SK-N-SH (cell line): ENCODE measurements at regions not wholly inside any gene's neighbourhood (a gene's known extent, or its start where the extent isn't known, plus 50 kb on each side); places are given as distances from the start of the nearest gene placed in this dataset.

Experiments used
- CTCF ChIA-PET: fragments of 300-600, 350-600 bp; formaldehyde crosslinking; extraction: SDS; loops from one replicate; lab custom pipeline; 2021; lab: Yijun Ruan, JAX
- POLR2A ChIA-PET: fragments of 350-600 bp; sonication (Branson Sonifier 250); formaldehyde crosslinking; extraction: SDS; loops from one replicate; lab custom pipeline; 2020; ENCODE audit warnings: antibody characterized with exemption, inconsistent platforms; lab: Yijun Ruan, JAX
- DNase-seq: peaks from one replicate; pipeline ENCODE4 v3.0.0; 2012
- H2AFZ ChIP-seq: fragments of 200-600 bp; sonication (generic); 2 replicates; pipeline ENCODE4 v1.8.1; 2016; ENCODE audit warnings: antibody characterized with exemption, mild to moderate bottlenecking, low read depth
- H3F3A ChIP-seq: fragments of 200-600 bp; sonication (generic); replicated peaks from 2 replicates; pipeline ENCODE3; 2016; ENCODE audit warnings: antibody characterized with exemption, mild to moderate bottlenecking; ENCODE audit not compliant: insufficient read depth
- H3K27ac ChIP-seq, 2 experiments: fragments of 200-500 bp in 1 of 2; fragments of 200-600 bp in 1 of 2; sonication (Bioruptor generic) in 1 of 2; sonication (generic), shearing (Covaris generic) in 1 of 2; 2 replicates each; pipeline versions ENCODE4 v1.5.1 to v1.6.1; 2014 to 2016; ENCODE audit warnings: low read depth in 2 of 2, inconsistent platforms in 1 of 2, low read length in 1 of 2, mild to moderate bottlenecking in 1 of 2, mixed read lengths in 1 of 2
- H3K27me3 ChIP-seq: fragments of 200-600 bp; sonication (generic), shearing (Covaris generic); 2 replicates; pipeline ENCODE4 v1.6.1; 2016; ENCODE audit warnings: mixed run types; ENCODE audit not compliant: insufficient read depth
- H3K36me3 ChIP-seq, 2 experiments: fragments of 200-500 bp in 1 of 2; fragments of 200-600 bp in 1 of 2; sonication (Bioruptor generic) in 1 of 2; sonication (generic) in 1 of 2; replicated peaks in 1 of 2; 2 replicates each; pipeline versions ENCODE3 to v1.5.1; 2014 to 2016; ENCODE audit warnings: low read length in 1 of 2, mild to moderate bottlenecking in 1 of 2; ENCODE audit not compliant: insufficient read depth in 2 of 2, control insufficient read depth in 1 of 2
- H3K4me1 ChIP-seq, 2 experiments: fragments of 200-500 bp in 1 of 2; fragments of 200-600 bp in 1 of 2; sonication (Bioruptor generic) in 1 of 2; sonication (generic), shearing (Covaris generic) in 1 of 2; 2 replicates each; pipeline versions ENCODE4 v1.5.1 to v1.6.1; 2014 to 2016; ENCODE audit warnings: low read depth in 1 of 2, low read length in 1 of 2, mixed run types in 1 of 2; ENCODE audit not compliant: insufficient read depth in 2 of 2, control insufficient read depth in 1 of 2
- H3K4me2 ChIP-seq: fragments of 200-600 bp; sonication (generic), shearing (Covaris generic); 2 replicates; pipeline ENCODE4 v1.6.1; 2017; ENCODE audit warnings: mixed run types
- H3K4me3 ChIP-seq, 2 experiments: fragments of 200-500 bp in 1 of 2; fragments of 200-600 bp in 1 of 2; sonication (Bioruptor generic) in 1 of 2; sonication (generic), shearing (Covaris generic) in 1 of 2; 2 replicates each; pipeline versions ENCODE4 v1.5.1 to v1.8.1; 2014 to 2016; ENCODE audit warnings: low read depth in 2 of 2, inconsistent platforms in 1 of 2, low read length in 1 of 2, mild to moderate bottlenecking in 1 of 2, mixed read lengths in 1 of 2, moderate library complexity in 1 of 2
- H3K79me2 ChIP-seq: fragments of 200-600 bp; sonication (generic); 2 replicates; pipeline ENCODE4 v1.8.1; 2017; ENCODE audit warnings: mild to moderate bottlenecking; ENCODE audit not compliant: insufficient read depth
- H3K9ac ChIP-seq: fragments of 200-600 bp; sonication (generic); 2 replicates; pipeline ENCODE4 v1.6.1; 2017; ENCODE audit warnings: mixed run types
- H3K9me2 ChIP-seq: fragments of 200-600 bp; sonication (generic); 2 replicates; pipeline ENCODE4 v1.6.1; 2017; ENCODE audit warnings: mixed run types
- H3K9me3 ChIP-seq: fragments of 200-600 bp; sonication (generic); 2 replicates; pipeline ENCODE4 v1.6.1; 2017; ENCODE audit warnings: mixed run types, mild to moderate bottlenecking, moderate library complexity
- H4K20me1 ChIP-seq: fragments of 200-600 bp; sonication (generic); 2 replicates; pipeline ENCODE4 v1.6.1; 2017; ENCODE audit warnings: mild to moderate bottlenecking, mixed run types; ENCODE audit not compliant: insufficient read depth
- CHD2 ChIP-seq: fragments of 150-350 bp; IDR thresholded peaks from 2 replicates; pipeline ENCODE4 v1.6.1; 2018; ENCODE audit warnings: low read length; ENCODE audit not compliant: partially characterized antibody
- EP300 ChIP-seq, 2 experiments: IDR thresholded peaks; 2 replicates each; pipeline versions ENCODE4 v1.4.0 to v1.6.1; 2012; ENCODE audit warnings: borderline replicate concordance in 1 of 2, low read depth in 1 of 2, low read length in 1 of 2
- FOSL2 ChIP-seq: IDR thresholded peaks from 2 replicates; pipeline ENCODE4 v1.4.0; 2012; ENCODE audit warnings: low read depth, mild to moderate bottlenecking, moderate library complexity, borderline replicate concordance
- FOXJ3 ChIP-seq: sonication (generic); formaldehyde crosslinking; IDR thresholded peaks from 2 replicates; pipeline ENCODE4 v1.5.1; 2020; ENCODE audit warnings: mild to moderate bottlenecking, missing genetic modification reagents
- GATA2 ChIP-seq: sonication (generic); formaldehyde crosslinking; IDR thresholded peaks from 2 replicates; pipeline ENCODE4 v1.5.0; 2020; ENCODE audit warnings: mild to moderate bottlenecking, missing genetic modification reagents
- IRF3 ChIP-seq: fragments of 150-350 bp; IDR thresholded peaks from 2 replicates; pipeline ENCODE4 v1.6.1; 2016; ENCODE audit warnings: mild to moderate bottlenecking, low read depth, low read length
- JUND ChIP-seq: IDR thresholded peaks from 2 replicates; pipeline ENCODE4 v1.4.0; 2012
- MAX ChIP-seq: IDR thresholded peaks from 2 replicates; pipeline ENCODE4 v1.4.0; 2012; ENCODE audit warnings: low read depth
- MXI1 ChIP-seq: IDR thresholded peaks from 2 replicates; pipeline ENCODE4 v1.6.1; 2012; ENCODE audit warnings: mild to moderate bottlenecking, low read depth, low read length, improper control_type of control experiment
- PBX3 ChIP-seq: IDR thresholded peaks from 2 replicates; pipeline ENCODE4; 2012
- RAD21 ChIP-seq: IDR thresholded peaks from 2 replicates; pipeline ENCODE4 v1.6.1; 2012; ENCODE audit warnings: mild to moderate bottlenecking, low read length
- RCOR1 ChIP-seq: fragments of 150-350 bp; IDR thresholded peaks from 2 replicates; pipeline ENCODE4 v1.6.1; 2017; ENCODE audit warnings: antibody characterized with exemption, low read length
- REST ChIP-seq: IDR thresholded peaks from 2 replicates; pipeline ENCODE4 v1.6.1; 2012; ENCODE audit warnings: mild to moderate bottlenecking, low read depth, low read length, moderate library complexity
- RFX5 ChIP-seq: IDR thresholded peaks from 2 replicates; pipeline ENCODE4 v1.6.1; 2012; ENCODE audit warnings: mild to moderate bottlenecking, improper control_type of control experiment, low read length
- SMC3 ChIP-seq: IDR thresholded peaks from 2 replicates; pipeline ENCODE4 v1.6.1; 2012; ENCODE audit warnings: low read depth, low read length, improper control_type of control experiment
- TCF12 ChIP-seq: IDR thresholded peaks from 2 replicates; pipeline ENCODE4 v1.4.0; 2012
- TEAD4 ChIP-seq: IDR thresholded peaks from 2 replicates; pipeline ENCODE4 v1.4.0; 2012; ENCODE audit warnings: mild to moderate bottlenecking, borderline replicate concordance; ENCODE audit not compliant: insufficient read depth
- USF2 ChIP-seq: fragments of 150-350 bp; IDR thresholded peaks from 2 replicates; pipeline ENCODE4 v1.6.1; 2017; ENCODE audit warnings: antibody characterized with exemption, low read length, low read depth, borderline replicate concordance
- ZBTB33 ChIP-seq: IDR thresholded peaks from 2 replicates; pipeline ENCODE4 v1.4.0; 2012; ENCODE audit warnings: low read depth, borderline replicate concordance
- WGBS: methylation state at CpG from one replicate; pipeline ENCODE4 v1.1.6; 2017; ENCODE audit warnings: low lambda C conversion rate; 5-methylcytosine and 5-hydroxymethylcytosine counted together

GRCh38 chr21:25324666-25325065, 282.6 kb downstream of the MRPL39 start:
- ChIA-PET POLR2A (no interaction called here), CTCF (interaction anchor here (0.7 kb wide), 1 partner anchor 1563 kb away, joined by 3 read pairs; no protein-coding TSS in a partner anchor)
- no peaks in the 10 kb centered on the region for H3K79me2 ChIP-seq
- no peaks in the 10 kb centered on the region for H3K27me3 ChIP-seq
- no peaks in the 10 kb centered on the region; the same call in 1 of the 2 replicates for H3K9me3 ChIP-seq
- no peaks in the 10 kb centered on the region for H3K36me3 ChIP-seq
- H3K4me2 ChIP-seq, result no peak overlapping the region
- no peak overlapping the region for H3K4me3 ChIP-seq
- peaks cover 4 to 13% of the 10 kb centered on the region in 2 experiments for H3K4me1 ChIP-seq
- no peak for DNase-seq
- H3K27ac ChIP-seq, result peak overlapping the region in 1 of 2 experiments; percentile 34; a peak in 2 of 4 replicates
- 82% methylated on average over 6 of the region's 6 CpGs for WGBS
- no peak for TF ChIP-seq TEAD4
- TF ChIP-seq USF2, result no peak
- TF ChIP-seq SMC3, result no peak
- no peak for TF ChIP-seq PBX3
- TF ChIP-seq RAD21, result no peak
- no peak for TF ChIP-seq GATA2 (CRISPR knock-in tag)
- TF ChIP-seq MAX, result no peak
- no peak for TF ChIP-seq RFX5
- TF ChIP-seq FOSL2, result no peak
- TF ChIP-seq ZBTB33, result no peak
- no peak for TF ChIP-seq MXI1
- no peak overlapping the region for H3K9ac ChIP-seq
- peaks cover 44% of the 10 kb centered on the region for H3F3A ChIP-seq
- H3K9me2 ChIP-seq, result no peaks in the 10 kb centered on the region
- H4K20me1 ChIP-seq, result no peaks in the 10 kb centered on the region
- peak overlapping the region; percentile 67 for H2AFZ ChIP-seq

GRCh38 chr21:25323356-25323949, 283.8 kb downstream of the MRPL39 start:
- TF ChIP-seq CHD2 (no peak), IRF3 (no peak), EP300 (IDR thresholded peaks at IDR 0.05; ENCODE audit: borderline replicate concordance in 1 of 2, low read depth in 1 of 2, low read length in 1 of 2) (no peak), RCOR1 (no peak), REST (no peak), FOXJ3 (no peak), JUND (no peak), TCF12 (no peak)
- Histone ChIP-seq H3K9me2 (no peaks in the 10 kb centered on the region), H3K4me2 (no peak overlapping the region), H4K20me1 (no peaks in the 10 kb centered on the region), H3K9ac (no peak overlapping the region), H3K27ac (no peak overlapping the region), H3K4me1 (peaks cover 0 to 4% of the 10 kb centered on the region in 2 experiments; a peak in 1 of 4 replicates), H3F3A (peaks cover 32% of the 10 kb centered on the region), H3K9me3 (no peaks in the 10 kb centered on the region; the same call in 1 of the 2 replicates), H3K4me3 (no peak overlapping the region), H3K36me3 (peaks cover 0 to 2% of the 10 kb centered on the region in 2 experiments), H3K27me3 (no peaks in the 10 kb centered on the region), H2AFZ (no peak overlapping the region), H3K79me2 (no peaks in the 10 kb centered on the region)
- WGBS, result 78% methylated on average over 7 of the region's 7 CpGs
- ChIA-PET CTCF (interaction anchor here (1.5 kb wide), 1 partner anchor 10 kb away, joined by 6 read pairs; no protein-coding TSS in a partner anchor), POLR2A (no interaction called here)
- no peak for DNase-seq
